Parathyroid adenoma (tissue), 2 donors: ENCODE measurements at regions not wholly inside any gene's neighbourhood (a gene's known extent, or its start where the extent isn't known, plus 50 kb on each side); places are given as distances from the start of the nearest gene placed in this dataset.

Experiments
- H2AFZ ChIP-seq: fragments of 300-600 bp; sonication (generic); one replicate; pipeline ENCODE4 v1.7.0; 2017; ENCODE audit warnings: antibody characterized with exemption, mild to moderate bottlenecking
- H3K27ac ChIP-seq: fragments of 300-600 bp; sonication (generic); one replicate; pipeline ENCODE4 v1.7.0; 2017
- H3K27me3 ChIP-seq: fragments of 300-600 bp; sonication (generic); one replicate; pipeline ENCODE4 v1.7.0; 2017; ENCODE audit warnings: low read length; ENCODE audit not compliant: control insufficient read depth, insufficient read depth
- H3K36me3 ChIP-seq: fragments of 300-600 bp; sonication (generic); one replicate; pipeline ENCODE4 v1.7.0; 2017; ENCODE audit warnings: low read length; ENCODE audit not compliant: control insufficient read depth, insufficient read depth
- H3K4me1 ChIP-seq: fragments of 300-600 bp; sonication (generic); one replicate; pipeline ENCODE4 v1.7.0; 2017; ENCODE audit warnings: control low read depth
- H3K4me2 ChIP-seq: fragments of 300-600 bp; sonication (generic); one replicate; pipeline ENCODE4 v1.7.0; 2017; ENCODE audit warnings: low read length
- H3K4me3 ChIP-seq: fragments of 300-600 bp; sonication (generic); one replicate; pipeline ENCODE4 v1.7.0; 2017; ENCODE audit warnings: low read depth, low read length
- H3K79me2 ChIP-seq: fragments of 300-600 bp; sonication (generic); one replicate; pipeline ENCODE4 v1.7.0; 2017; ENCODE audit warnings: control low read depth
- H3K9ac ChIP-seq: fragments of 300-600 bp; sonication (generic); one replicate; pipeline ENCODE4 v1.7.0; 2017; ENCODE audit warnings: mild to moderate bottlenecking
- H3K9me3 ChIP-seq: fragments of 300-600 bp; sonication (generic); one replicate; pipeline ENCODE4 v1.7.0; 2017; ENCODE audit warnings: low read length; ENCODE audit not compliant: control insufficient read depth
- TF ChIP-seq, protein P1 (sequence below): fragments of 300-600 bp; sonication (generic); IDR thresholded peaks from one replicate; pipeline ENCODE4 v1.7.0; 2017; ENCODE audit warnings: antibody characterized with exemption, mild to moderate bottlenecking
- donor health status: primary hyperparathyroidism.

DNA sequence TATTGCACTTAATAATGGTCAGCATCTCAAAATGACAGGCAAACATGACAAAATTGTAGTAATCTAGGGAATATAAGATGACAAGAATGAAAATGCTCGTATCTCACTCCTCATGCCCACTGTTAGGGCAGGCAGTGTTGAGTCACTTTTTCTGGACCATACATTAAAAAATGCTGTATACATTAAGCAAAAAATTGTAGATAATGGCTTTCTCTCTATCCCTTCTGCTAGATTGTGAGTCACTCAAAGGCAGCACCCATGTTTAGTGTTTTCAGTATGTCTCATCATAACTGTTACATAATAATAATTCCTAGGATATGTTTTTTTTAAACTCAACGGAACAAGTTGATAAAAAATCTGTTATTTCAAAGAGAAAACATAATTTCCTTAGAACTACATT, 199.3 kb downstream of the TENT5A start:
- no peaks in the 10 kb centered on the region for H3K9me3 ChIP-seq
- H2AFZ ChIP-seq: no peak overlapping the region
- TF ChIP-seq, protein P1, sequence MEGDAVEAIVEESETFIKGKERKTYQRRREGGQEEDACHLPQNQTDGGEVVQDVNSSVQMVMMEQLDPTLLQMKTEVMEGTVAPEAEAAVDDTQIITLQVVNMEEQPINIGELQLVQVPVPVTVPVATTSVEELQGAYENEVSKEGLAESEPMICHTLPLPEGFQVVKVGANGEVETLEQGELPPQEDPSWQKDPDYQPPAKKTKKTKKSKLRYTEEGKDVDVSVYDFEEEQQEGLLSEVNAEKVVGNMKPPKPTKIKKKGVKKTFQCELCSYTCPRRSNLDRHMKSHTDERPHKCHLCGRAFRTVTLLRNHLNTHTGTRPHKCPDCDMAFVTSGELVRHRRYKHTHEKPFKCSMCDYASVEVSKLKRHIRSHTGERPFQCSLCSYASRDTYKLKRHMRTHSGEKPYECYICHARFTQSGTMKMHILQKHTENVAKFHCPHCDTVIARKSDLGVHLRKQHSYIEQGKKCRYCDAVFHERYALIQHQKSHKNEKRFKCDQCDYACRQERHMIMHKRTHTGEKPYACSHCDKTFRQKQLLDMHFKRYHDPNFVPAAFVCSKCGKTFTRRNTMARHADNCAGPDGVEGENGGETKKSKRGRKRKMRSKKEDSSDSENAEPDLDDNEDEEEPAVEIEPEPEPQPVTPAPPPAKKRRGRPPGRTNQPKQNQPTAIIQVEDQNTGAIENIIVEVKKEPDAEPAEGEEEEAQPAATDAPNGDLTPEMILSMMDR: no peak
- no peak overlapping the region for H3K4me3 ChIP-seq
- H3K27me3 ChIP-seq: no peaks in the 10 kb centered on the region
- H3K4me2 ChIP-seq: no peak overlapping the region
- no peak overlapping the region for H3K9ac ChIP-seq
- no peak overlapping the region for H3K27ac ChIP-seq
- H3K36me3 ChIP-seq: no peaks in the 10 kb centered on the region
- no peaks in the 10 kb centered on the region for H3K79me2 ChIP-seq
- peaks cover 4% of the 10 kb centered on the region for H3K4me1 ChIP-seq

DNA sequence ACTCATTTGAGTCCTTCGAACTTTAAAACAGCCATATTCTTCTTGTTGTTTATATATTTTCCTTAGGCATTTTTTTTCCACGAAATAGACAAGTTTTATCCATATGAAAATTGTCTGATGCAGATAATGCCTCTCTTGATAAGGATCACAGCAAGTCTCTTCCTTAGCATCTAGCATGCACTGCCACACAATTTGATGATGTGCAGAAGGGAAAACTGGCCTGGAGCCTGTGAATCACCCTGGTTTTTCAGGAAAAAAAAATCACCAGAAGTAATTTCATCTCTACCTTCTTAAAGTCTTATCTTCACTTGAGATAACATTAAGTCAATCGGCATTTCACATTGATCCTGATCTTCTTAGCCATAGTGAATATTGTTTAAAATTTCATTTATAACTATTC, 199.8 kb downstream of the TENT5A start:
- H3K79me2 ChIP-seq: no peaks in the 10 kb centered on the region
- H3K9me3 ChIP-seq: no peaks in the 10 kb centered on the region

DNA sequence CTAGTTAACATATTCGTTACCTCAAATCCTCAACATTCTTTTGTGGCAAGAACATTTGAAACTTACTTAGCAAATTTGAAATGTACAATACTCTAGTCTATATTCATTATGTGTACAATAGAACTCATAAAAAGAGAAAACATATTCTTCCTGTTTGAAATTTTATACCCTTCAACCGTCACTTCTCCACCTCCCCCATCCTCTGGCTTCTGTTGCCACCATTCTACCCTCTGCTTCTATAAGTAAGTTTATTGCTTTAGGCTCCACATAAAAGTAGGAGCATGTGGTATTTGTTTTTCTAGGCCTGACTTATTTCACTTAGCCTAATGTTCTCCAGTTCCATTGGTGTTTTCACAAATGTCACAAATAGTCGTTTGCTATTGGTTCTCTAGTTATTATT, 205.3 kb downstream of the TENT5A start:
- H3K27me3 ChIP-seq: no peaks in the 10 kb centered on the region
- no peaks in the 10 kb centered on the region for H3K9me3 ChIP-seq
- no peak overlapping the region for H3K4me3 ChIP-seq
- H3K4me2 ChIP-seq: no peak overlapping the region
- H3K27ac ChIP-seq: no peak overlapping the region
- no peaks in the 10 kb centered on the region for H3K36me3 ChIP-seq
- H2AFZ ChIP-seq: no peak overlapping the region
- no peaks in the 10 kb centered on the region for H3K4me1 ChIP-seq
- H3K79me2 ChIP-seq: no peaks in the 10 kb centered on the region
- no peak overlapping the region for H3K9ac ChIP-seq
- TF ChIP-seq, protein P1: no peak

More for the DNA sequence above, 199.8 kb downstream of the TENT5A start:
- Histone ChIP-seq H3K4me1 (peaks cover 4% of the 10 kb centered on the region), H3K4me2 (no peak overlapping the region), H3K27me3 (no peaks in the 10 kb centered on the region), H3K27ac (no peak overlapping the region), H3K4me3 (no peak overlapping the region), H3K36me3 (no peaks in the 10 kb centered on the region), H2AFZ (no peak overlapping the region), H3K9ac (no peak overlapping the region)
- TF ChIP-seq, protein P1: no peak

DNA sequence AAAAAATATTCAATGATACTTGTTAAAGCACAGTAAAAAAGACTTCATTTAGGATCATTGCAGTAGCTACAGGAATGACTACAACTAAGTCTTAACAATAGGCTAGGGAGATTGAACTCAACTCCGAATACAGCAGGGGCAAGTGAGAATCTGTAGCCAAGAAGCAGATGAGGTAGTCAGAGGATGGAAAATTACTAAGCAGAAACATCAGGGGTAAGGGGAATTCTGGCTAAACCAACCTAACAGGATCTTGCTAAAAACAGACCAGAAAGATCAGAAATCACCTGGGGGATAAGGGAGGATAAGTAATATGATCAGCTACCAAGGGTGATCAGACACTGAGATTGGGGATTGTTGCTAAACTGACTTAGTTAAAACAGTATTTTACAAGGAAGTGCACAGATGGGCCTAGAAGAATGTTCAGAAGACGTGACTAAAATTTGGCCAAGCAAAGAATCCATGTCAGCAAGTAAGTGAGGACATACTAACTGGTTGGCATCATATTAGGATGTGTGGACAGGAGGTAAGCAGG, 217.5 kb downstream of the TENT5A start:
- Histone ChIP-seq H3K79me2 (no peaks in the 10 kb centered on the region), H3K4me1 (peaks cover 12% of the 10 kb centered on the region), H3K36me3 (no peaks in the 10 kb centered on the region), H3K4me2 (no peak overlapping the region), H3K27ac (peak overlapping the region; percentile 73), H2AFZ (peak overlapping the region; percentile 68), H3K9me3 (no peaks in the 10 kb centered on the region), H3K27me3 (no peaks in the 10 kb centered on the region), H3K4me3 (no peak overlapping the region), H3K9ac (peak overlapping the region; percentile 12)
- TF ChIP-seq, protein P1: no peak

DNA sequence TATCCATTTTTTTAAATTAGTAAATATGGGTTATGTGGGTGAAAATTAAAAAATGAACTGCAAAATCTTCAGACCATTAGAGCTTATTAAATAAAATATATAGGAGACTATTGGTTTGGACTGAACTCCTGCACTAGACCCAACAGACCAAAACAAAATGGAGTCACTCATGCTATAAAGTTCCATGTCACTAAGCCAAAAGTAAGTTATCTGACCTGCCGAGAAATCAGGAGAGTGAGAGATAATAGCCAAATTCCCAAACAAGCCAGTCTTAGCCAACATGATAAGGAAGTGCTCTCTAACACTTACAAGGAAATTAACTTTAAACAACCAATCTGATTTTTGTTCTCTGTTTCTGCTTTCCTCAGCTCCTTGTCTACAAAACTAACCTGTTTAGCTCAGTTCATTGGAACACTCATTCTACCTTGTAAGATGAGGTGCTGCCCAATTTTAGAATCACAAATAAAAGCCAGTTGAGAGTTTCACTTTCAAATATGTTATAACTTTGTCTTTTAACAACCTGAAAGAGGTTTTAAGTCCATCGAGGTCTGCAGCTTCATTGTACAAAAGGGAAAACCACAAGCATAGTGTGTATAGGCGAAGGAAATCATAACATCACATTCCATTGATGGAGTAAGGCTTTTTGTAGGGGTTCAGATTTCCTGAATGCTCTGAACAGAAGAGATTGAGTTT, 220.5 kb downstream of the TENT5A start:
- no peak overlapping the region for H3K4me3 ChIP-seq
- no peaks in the 10 kb centered on the region for H3K36me3 ChIP-seq
- H3K9me3 ChIP-seq: no peaks in the 10 kb centered on the region
- no peaks in the 10 kb centered on the region for H3K79me2 ChIP-seq
- no peak overlapping the region for H3K9ac ChIP-seq
- H3K4me2 ChIP-seq: no peak overlapping the region
- H3K27ac ChIP-seq: no peak overlapping the region
- TF ChIP-seq, protein P1: no peak
- no peaks in the 10 kb centered on the region for H3K27me3 ChIP-seq
- H3K4me1 ChIP-seq: peaks cover 8% of the 10 kb centered on the region
- H2AFZ ChIP-seq: peak overlapping the region; percentile 35
